Heart right ventricle (tissue), 16 donors: ENCODE measurements at regions not wholly inside any gene's neighbourhood (a gene's known extent, or its start where the extent isn't known, plus 50 kb on each side); places are given as distances from the start of the nearest gene placed in this dataset.

Experiments
- ATAC-seq, 8 donors: fragments of 200-7000 bp; cut with Tn5 transposase; one replicate each; pipeline ENCODE4 v1.9.1; 2020; ENCODE audit warnings: mild to moderate bottlenecking in 8 of 8, moderate library complexity in 8 of 8, moderate number of reproducible peaks in 1 of 8
- DNase-seq, 2 donors: peaks; one replicate each; pipeline ENCODE4 v3.0.0-alpha.2; 2020
- H3K27ac ChIP-seq, 10 donors: fragments of 200-600 bp; sonication (generic) in 2 of 10; one replicate each; pipeline versions ENCODE4 v1.5.0 to v1.8.0; 2020 to 2022; ENCODE audit warnings: mild to moderate bottlenecking in 3 of 10
- H3K27me3 ChIP-seq, 7 donors: fragments of 200-600 bp; one replicate each; pipeline ENCODE4 v1.8.0; 2021 to 2022; ENCODE audit warnings: mild to moderate bottlenecking in 2 of 7
- H3K36me3 ChIP-seq, 9 donors: fragments of 200-600 bp; sonication (generic) in 1 of 9; one replicate each; pipeline versions ENCODE4 v1.5.0 to v1.8.0; 2020 to 2022; ENCODE audit warnings: mild to moderate bottlenecking in 2 of 9
- H3K4me1 ChIP-seq, 9 donors: fragments of 200-600 bp; sonication (generic) in 1 of 9; one replicate each; pipeline versions ENCODE4 v1.5.0 to v1.8.0; 2020 to 2022; ENCODE audit warnings: mild to moderate bottlenecking in 4 of 9
- H3K4me3 ChIP-seq, 10 donors: fragments of 200-600 bp; sonication (generic) in 2 of 10; one replicate each; pipeline versions ENCODE4 v1.5.0 to v1.8.0; 2020 to 2022; ENCODE audit warnings: mild to moderate bottlenecking in 7 of 10, moderate library complexity in 2 of 10
- H3K9me3 ChIP-seq, 11 donors: fragments of 200-600 bp in 10 of 11; sonication (generic) in 2 of 11; one replicate each; pipeline versions ENCODE4 v1.5.0 to v1.8.0; 2013 to 2022; ENCODE audit warnings: mild to moderate bottlenecking in 2 of 11, control low read depth in 1 of 11, moderate library complexity in 1 of 11
- WGBS, 2 donors: extraction: QIAGEN DNeasy Blood & Tissue Kit; methylation state at CpG; one replicate each; pipeline ENCODE4 v1.1.7; 2013; ENCODE audit warnings: inconsistent platforms in 1 of 2; 5-methylcytosine and 5-hydroxymethylcytosine counted together
- intact Hi-C, 10 donors: fragments of 100-400 bp; cut with DNase I; formaldehyde crosslinking; loops; one replicate each; pipeline versions ENCODE4 v1.11.1 to v1.14.2; 2022
- TF ChIP-seq, protein P1 (sequence below), 9 donors: fragments of 200-600 bp; sonication (generic) in 2 of 9; IDR thresholded peaks; one replicate each; pipeline versions ENCODE4 v1.5.0 to v1.8.0; 2021 to 2022; ENCODE audit warnings: antibody characterized with exemption in 9 of 9, mild to moderate bottlenecking in 5 of 9, moderate library complexity in 1 of 9
- donor health status: Arrhythmogenic right ventricular cardiomyopathy.
- donor health status: ischemic (EF 13 %, LVEDD 7.1; RV severe dilation, severe dysfunction).
- donor health status: healthy with polysubstance abuse.
- donor health status: DM: no; HTN: yes; CAD: no.
- donor health status: DM: no; HTN: no; CAD: no.
- donor health status: ischemic (EF 25% LVEDD 6.9; RV normal size, moderate dysfunction).
- donor health status: ischemic (EF 25% LVEDD 5.7; RV mildly dilated, moderate dysfunction).
- donor health status: healthy.
- donor health status: DM: yes; HTN: yes; CAD: no.
- donor health status: Ischemic cardiomyopathy.
- donor health status: ischemic (EF 35%, LVEDD 5.7; RV mildly dilated, moderate dysfunction).
- donor health status: nonischemic (EF 11% LVEDD 7.7; RV severe dilation, severe dysfunction).
- donor health status: DM: yes; HTN: yes; CAD: no.
- donor health status: PGD.
- donor health status: ischemic (EF 29% LVEDD 5.4; RV normal size, mild dysfunction).
- donor health status: nonischemic (EF 23%, LVEDD 6.1; RV moderate dilation, normal function).

DNA sequence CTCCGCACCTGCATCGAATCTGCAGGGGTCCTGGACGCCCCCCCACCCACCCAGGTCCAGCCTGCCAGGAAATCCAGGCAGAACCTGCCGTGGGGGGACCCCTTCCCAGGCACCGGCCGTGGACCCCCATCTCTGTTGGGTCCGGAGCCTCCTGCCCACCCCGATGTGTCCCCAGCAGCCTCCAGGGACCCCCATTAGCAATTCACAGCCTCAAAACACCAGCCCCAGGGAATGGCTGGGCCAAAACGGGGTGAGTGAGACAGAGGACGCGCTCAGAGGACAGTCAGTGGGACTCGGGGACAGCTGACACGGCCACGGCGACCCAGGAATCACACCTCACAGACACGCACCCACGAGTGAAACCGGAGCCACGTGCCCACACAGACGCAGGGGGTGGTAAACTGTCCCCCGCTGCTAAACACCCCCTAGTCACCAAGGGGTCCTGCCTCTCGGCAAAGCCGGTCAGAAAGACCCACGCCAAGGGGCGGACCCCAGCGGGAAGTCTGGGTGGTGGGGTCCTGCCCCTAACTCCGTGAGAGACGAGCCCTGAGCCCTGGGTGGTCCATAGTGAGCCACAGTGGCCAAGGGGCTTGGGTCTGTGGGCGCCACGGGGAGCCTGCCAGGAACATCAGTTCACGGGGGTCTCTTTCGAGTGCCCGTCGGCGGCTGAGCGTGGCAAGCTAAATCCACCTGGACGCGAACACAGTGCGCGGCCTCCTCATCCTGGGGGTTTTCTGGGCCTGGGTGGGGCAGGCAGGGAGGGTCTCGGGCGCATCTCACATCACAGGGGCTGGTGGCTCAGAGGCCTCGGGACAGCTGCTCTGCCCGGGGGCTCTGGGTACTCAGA lies 126.5 kb upstream of the NKX1-1 start:
- H3K4me3 ChIP-seq, result no peak overlapping the region
- ATAC-seq (no peak), DNase-seq (peak in 1 of 2 donors; percentile 3)
- H3K9me3 ChIP-seq, result peaks cover 0 to 4% (median 0%) of the 10 kb centered on the region in 11 donors
- no peak overlapping the region for H3K27ac ChIP-seq
- TF ChIP-seq, protein P1, sequence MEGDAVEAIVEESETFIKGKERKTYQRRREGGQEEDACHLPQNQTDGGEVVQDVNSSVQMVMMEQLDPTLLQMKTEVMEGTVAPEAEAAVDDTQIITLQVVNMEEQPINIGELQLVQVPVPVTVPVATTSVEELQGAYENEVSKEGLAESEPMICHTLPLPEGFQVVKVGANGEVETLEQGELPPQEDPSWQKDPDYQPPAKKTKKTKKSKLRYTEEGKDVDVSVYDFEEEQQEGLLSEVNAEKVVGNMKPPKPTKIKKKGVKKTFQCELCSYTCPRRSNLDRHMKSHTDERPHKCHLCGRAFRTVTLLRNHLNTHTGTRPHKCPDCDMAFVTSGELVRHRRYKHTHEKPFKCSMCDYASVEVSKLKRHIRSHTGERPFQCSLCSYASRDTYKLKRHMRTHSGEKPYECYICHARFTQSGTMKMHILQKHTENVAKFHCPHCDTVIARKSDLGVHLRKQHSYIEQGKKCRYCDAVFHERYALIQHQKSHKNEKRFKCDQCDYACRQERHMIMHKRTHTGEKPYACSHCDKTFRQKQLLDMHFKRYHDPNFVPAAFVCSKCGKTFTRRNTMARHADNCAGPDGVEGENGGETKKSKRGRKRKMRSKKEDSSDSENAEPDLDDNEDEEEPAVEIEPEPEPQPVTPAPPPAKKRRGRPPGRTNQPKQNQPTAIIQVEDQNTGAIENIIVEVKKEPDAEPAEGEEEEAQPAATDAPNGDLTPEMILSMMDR (IDR thresholded peaks at IDR 0.05), result no peak
- intact Hi-C loops, result no loop called here
- peaks cover 0 to 65% (median 31%) of the 10 kb centered on the region in 7 donors for H3K27me3 ChIP-seq
- H3K36me3 ChIP-seq, result no peaks in the 10 kb centered on the region
- no peaks in the 10 kb centered on the region for H3K4me1 ChIP-seq
- WGBS, 2 donors, result 88 to 91% methylated on average over 44 of the region's 44 CpGs

DNA sequence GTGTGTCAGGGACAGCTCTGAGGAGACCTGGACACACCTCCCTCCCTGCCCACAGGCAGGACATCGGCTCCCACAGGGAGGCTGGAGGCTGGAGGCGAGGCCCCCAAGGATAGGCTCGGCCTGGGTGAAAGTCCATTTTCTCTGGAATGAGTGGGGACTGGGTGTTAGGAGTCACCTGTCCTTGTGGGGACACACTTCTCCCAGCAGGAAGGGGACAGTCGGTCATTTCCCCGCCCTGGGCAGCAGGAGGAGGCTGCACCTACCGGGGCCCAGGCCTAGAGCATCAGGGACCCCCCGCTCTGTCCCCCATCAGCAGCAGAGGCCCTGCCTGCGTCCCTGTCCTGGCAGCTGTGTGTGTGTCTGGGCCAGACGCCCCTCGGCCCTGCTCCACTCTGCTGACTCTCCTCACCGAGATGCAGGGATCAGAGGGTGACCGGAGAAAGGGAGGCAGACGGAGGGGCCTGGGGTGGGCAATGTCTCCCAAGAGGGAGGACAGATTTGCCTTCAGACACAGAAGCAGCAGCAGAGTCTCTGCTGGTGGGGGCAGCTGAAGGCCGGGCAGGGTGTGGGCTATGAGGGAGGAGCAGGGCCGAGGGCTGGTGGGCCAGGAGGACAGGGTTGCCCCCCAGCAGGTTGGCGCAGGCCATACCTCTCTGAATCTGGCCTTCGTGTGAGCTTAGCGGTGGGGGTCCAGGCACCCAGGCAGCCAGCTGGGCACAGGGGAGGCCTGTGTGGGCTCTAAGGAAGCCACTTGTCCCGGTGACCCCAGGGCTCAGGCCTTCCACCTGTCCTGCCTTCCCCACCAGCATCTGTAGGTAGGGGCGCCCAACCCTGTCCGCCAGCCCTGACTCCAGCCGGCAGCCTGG lies 125.7 kb upstream of the NKX1-1 start:
- Histone ChIP-seq H3K36me3 (no peaks in the 10 kb centered on the region), H3K9me3 (peaks cover 0 to 12% (median 0%) of the 10 kb centered on the region in 11 donors), H3K27me3 (peaks cover 0 to 59% (median 31%) of the 10 kb centered on the region in 7 donors), H3K4me3 (no peak overlapping the region), H3K4me1 (no peaks in the 10 kb centered on the region), H3K27ac (no peak overlapping the region)
- ATAC-seq (no peak), DNase-seq (peak in 1 of 2 donors; percentile 4)
- WGBS, 2 donors, result 87 to 88% methylated on average over 21 to 22 of the region's 22 CpGs
- TF ChIP-seq, protein P1 (IDR thresholded peaks at IDR 0.05), result no peak
- intact Hi-C loops, result no loop called here

DNA sequence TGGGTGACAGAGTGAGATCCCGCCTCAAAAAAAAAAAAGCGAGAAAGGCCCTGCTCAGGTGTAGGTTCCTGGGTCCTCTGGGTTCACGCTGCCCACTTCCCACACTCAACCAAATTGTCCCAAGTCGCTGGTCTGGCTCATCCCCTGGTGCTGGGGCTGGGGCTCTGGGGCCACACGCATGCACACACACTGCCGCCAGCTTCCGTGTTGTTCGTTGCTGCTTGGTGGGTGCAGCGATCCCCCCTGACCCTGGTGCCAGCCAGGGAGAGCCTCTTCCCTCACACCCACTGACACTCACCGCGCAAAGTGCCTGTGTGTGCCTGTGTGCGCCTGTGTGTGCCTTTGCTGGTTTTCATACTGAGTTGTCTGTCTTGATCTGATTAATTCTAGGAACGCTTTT lies 124.1 kb upstream of the NKX1-1 start:
- Histone ChIP-seq H3K27ac (no peak overlapping the region), H3K4me3 (no peak overlapping the region), H3K36me3 (no peaks in the 10 kb centered on the region), H3K27me3 (peaks cover 0 to 59% (median 31%) of the 10 kb centered on the region in 7 donors), H3K9me3 (peaks cover 0 to 21% (median 2%) of the 10 kb centered on the region in 11 donors), H3K4me1 (no peaks in the 10 kb centered on the region)
- WGBS, 2 donors, result 80 to 82% methylated on average over 13 of the region's 13 CpGs
- intact Hi-C loops, result no loop called here
- TF ChIP-seq, protein P1 (IDR thresholded peaks at IDR 0.05), result no peak
- ATAC-seq (no peak), DNase-seq (peak in 1 of 2 donors; percentile 0)

DNA sequence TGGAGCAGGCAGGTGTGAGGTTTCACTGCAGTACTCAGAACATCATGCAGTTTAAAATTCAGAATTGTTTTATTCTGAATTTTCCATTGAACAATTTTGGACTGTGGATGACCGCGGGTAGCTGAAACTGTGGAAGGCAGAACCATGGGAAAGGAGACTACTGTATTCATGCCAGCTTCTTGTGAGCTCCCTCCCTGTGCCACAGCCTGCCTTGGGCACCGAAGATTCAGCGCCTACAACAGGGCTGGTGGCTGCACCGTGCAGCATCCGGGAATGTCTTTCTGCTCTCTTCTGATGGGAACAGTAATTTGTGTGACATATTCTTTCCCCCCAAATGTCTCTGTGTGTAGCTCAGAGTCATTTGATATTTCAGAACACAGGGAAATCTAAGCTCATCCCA lies 118.5 kb upstream of the NKX1-1 start:
- Histone ChIP-seq H3K36me3 (no peaks in the 10 kb centered on the region), H3K27me3 (peaks cover 0 to 50% (median 27%) of the 10 kb centered on the region in 7 donors), H3K4me3 (no peak overlapping the region), H3K9me3 (peaks cover 0 to 41% (median 4%) of the 10 kb centered on the region in 11 donors), H3K27ac (no peak overlapping the region), H3K4me1 (peaks cover 0 to 7% (median 5%) of the 10 kb centered on the region in 9 donors)
- DNase-seq (peak in 1 of 2 donors; percentile 4), ATAC-seq (no peak)
- WGBS, 2 donors, result 84 to 93% methylated on average over 6 of the region's 6 CpGs
- intact Hi-C loops, result no loop called here
- TF ChIP-seq, protein P1 (IDR thresholded peaks at IDR 0.05), result no peak
